ENCODE measurements at regions not wholly inside any gene's neighbourhood (a gene's known extent, or its start where the extent isn't known, plus 50 kb on each side); places are given as distances from the start of the nearest gene placed in this dataset.
"Not testable (repeated sequence)": the region's sequence is repeated elsewhere in the genome, so short reads cannot be mapped to it uniquely, and the experiment has no call there.

GRCh38 chr9:31272456-31273295 lies 1111.8 kb upstream of the ACO1 start:
- Mint-ChIP-seq H3K27ac (no peak overlapping the region), H3K4me3 (no peak overlapping the region), H3K36me3 (ENCODE audit: low read depth) (no peaks in the 10 kb centered on the region), H3K9me3 (no peaks in the 10 kb centered on the region), H3K4me1 (peaks cover 5% of the 10 kb centered on the region), H3K27me3 (no peaks in the 10 kb centered on the region)
- DNase-seq = no peak
- POLR2A ChIA-PET = no interaction called here
- CTCF ChIA-PET = no interaction called here

DNA sequence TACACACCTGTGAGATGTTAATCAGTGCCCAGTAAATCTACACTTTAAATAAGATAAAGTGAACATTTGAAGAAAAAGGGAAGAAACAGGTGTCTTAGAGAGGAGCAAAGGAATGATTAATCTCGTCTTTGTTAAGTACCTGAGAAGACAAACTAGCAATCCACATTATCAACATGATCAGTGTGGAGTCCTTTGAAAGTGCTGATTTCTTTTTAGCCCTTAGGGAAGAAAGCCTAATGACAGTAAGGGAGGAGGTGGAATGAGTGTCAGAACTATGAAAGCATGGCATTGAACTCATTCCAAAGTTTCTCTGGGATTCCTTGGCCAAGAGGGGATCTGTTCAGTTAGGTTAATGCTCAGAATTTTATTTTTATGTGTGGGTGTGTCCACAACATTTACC lies 1109.0 kb upstream of the ACO1 start:
- CTCF ChIA-PET = no interaction called here
- POLR2A ChIA-PET = no interaction called here
- no peaks in the 10 kb centered on the region for H3K36me3 Mint-ChIP-seq (ENCODE audit: low read depth)
- H3K27me3 Mint-ChIP-seq = no peaks in the 10 kb centered on the region
- H3K9me3 Mint-ChIP-seq = no peaks in the 10 kb centered on the region
- no peak for DNase-seq
- H3K4me3 Mint-ChIP-seq = no peak overlapping the region
- H3K27ac Mint-ChIP-seq = no peak overlapping the region
- H3K4me1 Mint-ChIP-seq = peaks cover 5% of the 10 kb centered on the region

- Mint-ChIP-seq H3K4me1 (peaks cover 1% of the 10 kb centered on the region), H3K4me3 (no peak overlapping the region), H3K27ac (no peak overlapping the region), H3K36me3 (ENCODE audit: low read depth) (no peaks in the 10 kb centered on the region), H3K27me3 (no peaks in the 10 kb centered on the region), H3K9me3 (peaks cover 8% of the 10 kb centered on the region)
- CTCF ChIA-PET = no interaction called here
- DNase-seq = no peak
- POLR2A ChIA-PET = no interaction called here
Observed at GRCh38 chr9:31290731-31291130, 1093.7 kb upstream of the ACO1 start.

- no peaks in the 10 kb centered on the region for H3K36me3 Mint-ChIP-seq (ENCODE audit: low read depth)
- H3K4me1 Mint-ChIP-seq = peaks cover 13% of the 10 kb centered on the region
- POLR2A ChIA-PET = no interaction called here
- no peaks in the 10 kb centered on the region for H3K9me3 Mint-ChIP-seq
- CTCF ChIA-PET = no interaction called here
- H3K4me3 Mint-ChIP-seq = no peak overlapping the region
- no peaks in the 10 kb centered on the region for H3K27me3 Mint-ChIP-seq
- DNase-seq = no peak
- H3K27ac Mint-ChIP-seq = no peak overlapping the region
Observed at GRCh38 chr9:31302620-31303418, 1081.6 kb upstream of the ACO1 start.

- Mint-ChIP-seq H3K4me1 (peaks cover 13% of the 10 kb centered on the region), H3K27ac (no peak overlapping the region), H3K4me3 (no peak overlapping the region), H3K9me3 (no peaks in the 10 kb centered on the region), H3K36me3 (ENCODE audit: low read depth) (no peaks in the 10 kb centered on the region), H3K27me3 (no peaks in the 10 kb centered on the region)
- ChIA-PET CTCF (no interaction called here), POLR2A (no interaction called here)
- DNase-seq = no peak
Observed at GRCh38 chr9:31304576-31304975, 1079.9 kb upstream of the ACO1 start.

DNA sequence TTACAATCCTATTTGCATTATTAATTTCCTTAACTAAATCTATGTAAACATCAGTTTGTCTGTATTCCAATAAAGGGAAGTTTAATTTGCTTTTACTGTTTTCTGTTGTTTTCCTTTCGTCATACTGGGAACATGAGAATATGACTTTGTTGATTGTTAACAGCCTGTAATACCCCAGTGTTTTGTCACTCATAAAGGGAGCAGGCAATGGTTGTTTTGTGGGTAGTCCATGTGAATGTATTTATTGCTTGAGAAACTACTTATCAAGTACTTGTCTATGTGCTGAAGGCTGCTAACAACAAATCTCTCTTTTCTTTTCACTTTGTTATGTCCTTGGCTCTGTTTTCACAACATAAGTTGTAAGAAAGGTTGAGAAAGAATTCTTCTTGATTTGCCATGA lies 1070.2 kb upstream of the ACO1 start:
- Mint-ChIP-seq H3K9me3 (no peaks in the 10 kb centered on the region), H3K36me3 (ENCODE audit: low read depth) (no peaks in the 10 kb centered on the region), H3K4me1 (no peaks in the 10 kb centered on the region), H3K27ac (no peak overlapping the region), H3K27me3 (no peaks in the 10 kb centered on the region), H3K4me3 (no peak overlapping the region)
- ChIA-PET POLR2A (no interaction called here), CTCF (no interaction called here)
- no peak for DNase-seq

DNA sequence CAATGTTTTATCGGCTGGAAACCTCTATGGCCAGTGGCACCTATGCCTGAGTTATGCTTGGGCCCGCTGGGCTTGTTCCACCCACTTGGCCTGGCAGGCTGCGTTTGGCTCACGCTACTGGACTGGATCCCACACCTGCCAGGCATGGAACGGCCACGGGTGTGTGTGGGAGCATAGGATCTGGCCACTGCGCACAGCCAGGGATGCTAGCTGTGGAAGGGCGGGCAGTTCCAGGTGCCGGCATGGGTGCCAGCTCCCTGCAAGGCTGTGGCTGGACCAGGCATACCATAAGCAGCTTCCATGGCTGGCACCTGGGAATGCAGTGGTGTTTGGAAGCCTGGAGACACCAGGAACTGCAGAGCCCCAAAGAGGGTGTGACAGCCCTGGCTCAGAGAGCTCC lies 1063.9 kb upstream of the ACO1 start:
- CTCF ChIA-PET = no interaction called here
- no peaks in the 10 kb centered on the region for H3K36me3 Mint-ChIP-seq (ENCODE audit: low read depth)
- H3K9me3 Mint-ChIP-seq = no peaks in the 10 kb centered on the region
- H3K27me3 Mint-ChIP-seq = no peaks in the 10 kb centered on the region
- H3K4me3 Mint-ChIP-seq = no peak overlapping the region
- H3K4me1 Mint-ChIP-seq = peaks cover 13% of the 10 kb centered on the region
- no peak overlapping the region for H3K27ac Mint-ChIP-seq
- DNase-seq = no peak
- POLR2A ChIA-PET = no interaction called here

GRCh38 chr9:31321256-31321655 lies 1063.2 kb upstream of the ACO1 start:
- peaks cover 13% of the 10 kb centered on the region for H3K4me1 Mint-ChIP-seq
- no peaks in the 10 kb centered on the region for H3K36me3 Mint-ChIP-seq (ENCODE audit: low read depth)
- no peak for DNase-seq
- POLR2A ChIA-PET = no interaction called here
- peaks cover 2% of the 10 kb centered on the region for H3K9me3 Mint-ChIP-seq
- no peaks in the 10 kb centered on the region for H3K27me3 Mint-ChIP-seq
- CTCF ChIA-PET = no interaction called here
- no peak overlapping the region for H3K4me3 Mint-ChIP-seq
- H3K27ac Mint-ChIP-seq = no peak overlapping the region

- CTCF ChIA-PET = no interaction called here
- peaks cover 6% of the 10 kb centered on the region for H3K9me3 Mint-ChIP-seq
- no peaks in the 10 kb centered on the region for H3K27me3 Mint-ChIP-seq
- H3K36me3 Mint-ChIP-seq (ENCODE audit: low read depth) = no peaks in the 10 kb centered on the region
- H3K4me1 Mint-ChIP-seq = peaks cover 13% of the 10 kb centered on the region
- DNase-seq = no peak
- POLR2A ChIA-PET = no interaction called here
- H3K27ac Mint-ChIP-seq = no peak overlapping the region
- no peak overlapping the region for H3K4me3 Mint-ChIP-seq
Observed at GRCh38 chr9:31321686-31322085, 1062.8 kb upstream of the ACO1 start.

DNA sequence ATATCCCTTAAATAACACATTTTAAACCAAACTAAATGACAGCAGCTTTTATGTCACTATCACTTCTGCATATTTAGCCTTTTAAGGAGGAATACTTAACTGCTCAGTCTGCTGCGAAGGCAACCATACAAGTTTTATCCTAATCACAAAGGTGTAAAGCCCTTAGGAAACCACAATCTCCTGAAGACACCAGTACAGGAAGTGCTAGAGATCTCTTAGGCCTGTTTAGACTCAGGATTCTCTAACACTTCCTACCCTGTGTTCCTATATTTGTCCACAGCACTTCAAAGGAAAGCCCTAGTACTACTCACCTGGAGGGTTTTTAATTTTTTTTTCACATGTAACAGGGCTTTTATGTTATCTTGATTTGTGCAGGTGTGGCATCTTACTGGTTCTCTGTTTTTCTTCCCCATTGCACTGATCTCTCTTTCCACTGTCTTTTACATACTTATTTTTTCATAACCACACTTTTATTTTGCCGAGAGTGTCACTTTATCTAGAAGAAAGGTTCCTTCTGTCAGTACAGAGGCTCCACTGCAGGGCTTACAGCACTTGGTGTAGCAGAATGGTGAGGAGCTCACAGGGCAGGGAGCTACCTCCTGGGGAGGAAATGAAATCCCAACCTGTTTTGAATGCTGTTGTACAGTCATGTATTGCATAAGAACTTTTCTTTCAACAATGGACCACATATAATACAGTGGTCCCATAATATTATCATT lies 1060.6 kb upstream of the ACO1 start:
- peaks cover 7% of the 10 kb centered on the region for H3K9me3 Mint-ChIP-seq
- ChIA-PET CTCF (interaction anchor here (0.5 kb wide), 1 partner anchor 190 kb away, joined by 3 read pairs; no protein-coding TSS in a partner anchor), POLR2A (interaction anchor here (1.3 kb wide), 1 partner anchor 23 kb away, joined by 5 read pairs; no protein-coding TSS in a partner anchor)
- no peak for DNase-seq
- H3K27ac Mint-ChIP-seq = peak overlapping the region; percentile 59
- H3K4me1 Mint-ChIP-seq = peaks cover 13% of the 10 kb centered on the region
- H3K36me3 Mint-ChIP-seq (ENCODE audit: low read depth) = peaks cover 2% of the 10 kb centered on the region
- H3K27me3 Mint-ChIP-seq = no peaks in the 10 kb centered on the region
- H3K4me3 Mint-ChIP-seq = no peak overlapping the region

GRCh38 chr9:31325778-31326177 lies 1058.7 kb upstream of the ACO1 start:
- H3K27me3 Mint-ChIP-seq = no peaks in the 10 kb centered on the region
- H3K4me1 Mint-ChIP-seq = peaks cover 13% of the 10 kb centered on the region
- POLR2A ChIA-PET = no interaction called here
- H3K9me3 Mint-ChIP-seq = peaks cover 7% of the 10 kb centered on the region
- CTCF ChIA-PET = no interaction called here
- H3K27ac Mint-ChIP-seq = no peak overlapping the region
- no peak for DNase-seq
- peaks cover 2% of the 10 kb centered on the region for H3K36me3 Mint-ChIP-seq (ENCODE audit: low read depth)
- H3K4me3 Mint-ChIP-seq = no peak overlapping the region

DNA sequence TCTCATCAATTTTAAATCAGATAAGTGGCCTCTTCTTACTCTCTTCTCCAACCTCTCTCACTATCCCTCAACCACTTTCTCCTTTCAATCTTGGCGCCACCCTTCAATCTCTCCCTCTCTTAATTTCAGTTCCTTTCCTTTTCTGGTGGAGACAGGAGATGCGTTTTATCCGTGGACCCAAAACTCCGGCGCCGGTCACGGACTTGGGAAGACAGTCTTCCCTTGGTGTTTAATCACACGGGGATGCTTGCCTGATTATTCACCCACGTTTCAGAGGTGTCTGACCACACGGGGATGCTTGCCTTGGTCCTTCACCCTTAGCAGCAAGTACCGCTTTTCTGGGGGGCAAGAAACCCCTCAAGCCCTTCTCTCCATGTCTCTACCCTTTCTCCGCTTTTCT lies 1057.6 kb upstream of the ACO1 start:
- DNase-seq; POLR2A ChIA-PET; H3K36me3 Mint-ChIP-seq (ENCODE audit: low read depth); H3K27me3 Mint-ChIP-seq; H3K9me3 Mint-ChIP-seq; H3K4me3 Mint-ChIP-seq; CTCF ChIA-PET; H3K27ac Mint-ChIP-seq: not testable (repeated sequence)
- peaks cover 13% of the 10 kb centered on the region for H3K4me1 Mint-ChIP-seq

DNA sequence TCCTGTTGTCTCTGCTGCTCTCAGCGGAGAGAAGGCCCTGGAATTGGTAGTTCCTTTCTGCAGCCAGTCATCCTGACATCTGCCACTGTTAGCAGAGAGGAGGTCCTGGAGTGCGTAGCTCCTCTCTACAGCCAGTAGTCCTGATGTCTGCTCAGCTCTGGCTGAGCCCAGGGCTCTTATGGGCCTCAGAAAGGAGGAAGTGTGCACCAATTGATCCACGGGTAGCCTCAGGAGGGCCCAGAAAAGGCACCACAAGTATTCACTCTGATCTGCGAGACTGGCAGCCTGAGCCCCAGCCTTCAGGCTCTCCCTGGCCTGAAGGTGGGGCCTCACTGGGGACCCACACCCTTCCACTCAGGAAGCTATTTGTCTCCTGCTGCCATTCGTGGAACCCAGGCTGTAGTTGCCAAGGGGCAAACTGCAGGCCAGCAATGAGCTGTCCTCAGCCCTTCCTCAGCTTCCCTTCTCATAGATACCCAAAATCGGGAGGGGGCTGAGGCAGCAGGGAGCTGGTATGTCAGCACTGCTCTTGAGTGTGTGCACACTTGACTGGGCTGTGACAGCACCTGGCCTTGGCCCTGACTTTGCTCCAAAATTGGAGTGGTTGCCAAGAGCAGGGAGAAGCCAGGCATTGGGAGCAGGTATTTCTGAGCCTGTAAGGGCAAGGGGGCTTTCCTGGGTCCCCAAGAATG lies 1049.5 kb upstream of the ACO1 start:
- POLR2A ChIA-PET = interaction anchor here (0.7 to 0.8 kb wide), 2 partner anchors 13 kb away, joined by 3 to 4 read pairs; no protein-coding TSS in a partner anchor

More for the DNA sequence above, 1049.5 kb upstream of the ACO1 start:
- H3K4me3 Mint-ChIP-seq = no peak overlapping the region
- peak overlapping the region; percentile 5 for H3K27ac Mint-ChIP-seq
- no peak for DNase-seq
- H3K36me3 Mint-ChIP-seq (ENCODE audit: low read depth) = no peaks in the 10 kb centered on the region
- H3K4me1 Mint-ChIP-seq = peaks cover 12% of the 10 kb centered on the region
- no peaks in the 10 kb centered on the region for H3K9me3 Mint-ChIP-seq
- CTCF ChIA-PET = no interaction called here
- H3K27me3 Mint-ChIP-seq = no peaks in the 10 kb centered on the region

All from activated CD4-positive, alpha-beta memory T cell treated with anti-CD3 and anti-CD28 coated beads, Interleukin-2, amount 10 ng/mL, durations not matched to agents 7 days and 5 days (primary cell).